HCT116 (cell line): ENCODE measurements at regions not wholly inside any gene's neighbourhood (a gene's known extent, or its start where the extent isn't known, plus 50 kb on each side); places are given as distances from the start of the nearest gene placed in this dataset.

Experiments used
- ATAC-seq: fragments of 200-7000 bp; cut with Tn5 transposase; 2 replicates; pipeline ENCODE4 v1.9.1; 2020; ENCODE audit warnings: mild to moderate bottlenecking, moderate library complexity
- BruUV-seq: library from RNA; stranded (reverse); fragments of 400-500 nt; replicated peaks from 2 replicates; lab custom pipeline; 2021; lab: Mats Ljungman, UMichigan
- CTCF ChIA-PET: fragments of 300-600 bp; sonication (Branson Sonifier 250); formaldehyde crosslinking; loops from one replicate; lab custom pipeline; 2021; ENCODE audit warnings: antibody characterized with exemption; lab: Charles Lee
- POLR2A ChIA-PET: fragments of 300-600, 350-600 bp; sonication (Branson Sonifier 250); formaldehyde crosslinking; loops from one replicate; lab custom pipeline; 2021; ENCODE audit warnings: antibody characterized with exemption; lab: Charles Lee
- RAD21 ChIA-PET, 2 experiments: fragments of 300-600 bp; sonication (Branson Sonifier 250); formaldehyde crosslinking; loops; one replicate each; lab custom pipeline; 2023; ENCODE audit warnings: low total read pairs in 2 of 2; ENCODE audit not compliant: uncharacterized antibody in 2 of 2, unreplicated experiment in 2 of 2, low non-redundant PET in 1 of 2; lab: Charles Lee
- DNase-seq: peaks from one replicate; pipeline ENCODE4 v3.0.0-alpha.2; 2010; ENCODE audit warnings: low read depth, low spot score
- H2AFZ ChIP-seq: fragments of 200-600 bp; shearing (Covaris generic), sonication (generic); 2 replicates; pipeline ENCODE4 v1.6.1; 2017; ENCODE audit warnings: low read depth, mixed run types, mixed read lengths, antibody characterized with exemption, low read length; ENCODE audit not compliant: poor library complexity, severe bottlenecking
- H3K27ac ChIP-seq: 2 replicates; pipeline ENCODE4 v1.5.1; 2012; ENCODE audit warnings: low read depth, low read length
- H3K27me3 ChIP-seq: fragments of 200-600 bp; sonication (generic); 2 replicates; pipeline ENCODE4 v1.6.1; 2016; ENCODE audit warnings: mixed run types, low read length, mixed read lengths; ENCODE audit not compliant: insufficient read depth
- H3K36me3 ChIP-seq, 2 experiments: fragments of 200-500 bp in 1 of 2; fragments of 200-600 bp in 1 of 2; sonication (Bioruptor generic) in 1 of 2; sonication (generic) in 1 of 2; 2 replicates each; pipeline versions ENCODE4 v1.5.1 to v1.6.1; 2014 to 2016; ENCODE audit warnings: low read length in 2 of 2, inconsistent platforms in 1 of 2, mixed read lengths in 1 of 2, mixed run types in 1 of 2; ENCODE audit not compliant: insufficient read depth in 2 of 2, control insufficient read depth in 1 of 2
- H3K4me1 ChIP-seq, 2 experiments: fragments of 200-600 bp in 1 of 2; sonication (generic) in 1 of 2; 2 replicates each; pipeline versions ENCODE4 v1.5.1 to v1.6.1; 2012 to 2017; ENCODE audit warnings: low read length in 2 of 2, inconsistent platforms in 1 of 2, mild to moderate bottlenecking in 1 of 2, mixed read lengths in 1 of 2, mixed run types in 1 of 2, moderate library complexity in 1 of 2; ENCODE audit not compliant: insufficient read depth in 2 of 2, control insufficient read depth in 1 of 2
- H3K4me2 ChIP-seq: fragments of 200-600 bp; sonication (generic); 2 replicates; pipeline ENCODE4 v1.6.1; 2017; ENCODE audit warnings: mixed run types, low read length, mixed read lengths
- H3K4me3 ChIP-seq, 2 experiments: fragments of 200-600 bp in 1 of 2; sonication (generic) in 1 of 2; replicated peaks in 1 of 2; 2 replicates each; pipeline ENCODE4 v1.5.1; 2011 to 2016; ENCODE audit warnings: low read length in 2 of 2, control low read depth in 1 of 2, low read depth in 1 of 2, mild to moderate bottlenecking in 1 of 2, mixed read lengths in 1 of 2, mixed run types in 1 of 2
- H3K79me2 ChIP-seq: fragments of 200-600 bp; sonication (generic); 2 replicates; pipeline ENCODE4 v1.6.1; 2017; ENCODE audit warnings: mild to moderate bottlenecking, mixed run types, low read length, moderate library complexity, mixed read lengths; ENCODE audit not compliant: insufficient read depth
- H3K9ac ChIP-seq: fragments of 200-600 bp; sonication (generic); 2 replicates; pipeline ENCODE4 v1.6.1; 2016; ENCODE audit warnings: low read length, mixed read lengths
- H3K9me2 ChIP-seq: fragments of 200-600 bp; sonication (generic), shearing (Covaris generic); 2 replicates; pipeline ENCODE4 v1.6.1; 2017; ENCODE audit warnings: mixed run types, mild to moderate bottlenecking, moderate library complexity; ENCODE audit not compliant: insufficient read depth
- H3K9me3 ChIP-seq, 2 experiments: fragments of 200-500 bp in 1 of 2; fragments of 200-600 bp in 1 of 2; sonication (Bioruptor generic) in 1 of 2; sonication (generic) in 1 of 2; 2 replicates each; pipeline ENCODE4 v1.6.1; 2014 to 2017; ENCODE audit warnings: low read length in 2 of 2, mixed read lengths in 2 of 2, inconsistent platforms in 1 of 2, low read depth in 1 of 2, mild to moderate bottlenecking in 1 of 2, mixed run types in 1 of 2, moderate library complexity in 1 of 2; ENCODE audit not compliant: control insufficient read depth in 1 of 2, insufficient read depth in 1 of 2
- H4K20me1 ChIP-seq: fragments of 200-600 bp; sonication (generic), shearing (Covaris generic); 2 replicates; pipeline ENCODE4 v1.6.1; 2017; ENCODE audit warnings: mixed run types, mild to moderate bottlenecking, moderate library complexity; ENCODE audit not compliant: insufficient read depth
- CBX3 ChIP-seq: IDR thresholded peaks from 2 replicates; pipeline ENCODE4 v1.6.1; 2012; ENCODE audit warnings: low read depth
- CEBPB ChIP-seq: IDR thresholded peaks from 2 replicates; pipeline ENCODE4 v1.6.1; 2012; ENCODE audit warnings: low read depth
- EGR1 ChIP-seq: IDR thresholded peaks from 2 replicates; pipeline ENCODE4 v1.6.1; 2012; ENCODE audit warnings: low read depth
- ELF1 ChIP-seq: IDR thresholded peaks from 2 replicates; pipeline ENCODE4 v1.6.1; 2012; ENCODE audit warnings: low read depth, borderline replicate concordance
- EZH2phosphoT487 ChIP-seq: fragments of 200-600 bp; IDR thresholded peaks from 2 replicates; pipeline ENCODE4 v1.6.1; 2018; ENCODE audit warnings: antibody characterized with exemption, borderline replicate concordance
- FOSL1 ChIP-seq: IDR thresholded peaks from 2 replicates; pipeline ENCODE4 v1.6.1; 2012; ENCODE audit warnings: low read depth
- JUND ChIP-seq: IDR thresholded peaks from 2 replicates; pipeline ENCODE4 v1.6.1; 2012
- POLR2AphosphoS5 ChIP-seq: IDR thresholded peaks from 2 replicates; pipeline ENCODE4 v1.6.1; 2011; ENCODE audit warnings: mild to moderate bottlenecking, low read depth, low read length, moderate library complexity
- RAD21 ChIP-seq: IDR thresholded peaks from 2 replicates; pipeline ENCODE4 v1.6.1; 2012; ENCODE audit warnings: low read depth, mild to moderate bottlenecking
- SIN3A ChIP-seq: IDR thresholded peaks from 2 replicates; pipeline ENCODE4 v1.6.1; 2012; ENCODE audit warnings: low read depth
- TCF7L2 ChIP-seq: IDR thresholded peaks from 2 replicates; pipeline ENCODE4 v1.7.0; 2011; ENCODE audit warnings: borderline replicate concordance, inconsistent platforms; ENCODE audit not compliant: insufficient read depth, insufficient read length; ENCODE audit errors: extremely low read depth
- YY1 ChIP-seq: IDR thresholded peaks from 2 replicates; pipeline ENCODE4 v1.6.1; 2011; ENCODE audit warnings: low read length, low read depth, moderate library complexity, mild to moderate bottlenecking; ENCODE audit not compliant: insufficient replicate concordance; ENCODE audit errors: extremely low read depth
- ZBTB33 ChIP-seq: IDR thresholded peaks from 2 replicates; pipeline ENCODE4 v1.6.1; 2011; ENCODE audit warnings: mild to moderate bottlenecking, low read length, moderate library complexity; ENCODE audit not compliant: insufficient replicate concordance; ENCODE audit errors: extremely low read depth
- intact Hi-C: fragments of 100-400 bp; cut with micrococcal nuclease; formaldehyde crosslinking; loops from 2 replicates; pipeline ENCODE4 v1.10.0; 2022
- TF ChIP-seq, protein P1 (sequence below): IDR thresholded peaks from 2 replicates; pipeline ENCODE4 v1.6.1; 2012; ENCODE audit warnings: low read depth
- TF ChIP-seq, protein P2 (sequence below): IDR thresholded peaks from 2 replicates; pipeline ENCODE4 v1.6.1; 2012

DNA sequence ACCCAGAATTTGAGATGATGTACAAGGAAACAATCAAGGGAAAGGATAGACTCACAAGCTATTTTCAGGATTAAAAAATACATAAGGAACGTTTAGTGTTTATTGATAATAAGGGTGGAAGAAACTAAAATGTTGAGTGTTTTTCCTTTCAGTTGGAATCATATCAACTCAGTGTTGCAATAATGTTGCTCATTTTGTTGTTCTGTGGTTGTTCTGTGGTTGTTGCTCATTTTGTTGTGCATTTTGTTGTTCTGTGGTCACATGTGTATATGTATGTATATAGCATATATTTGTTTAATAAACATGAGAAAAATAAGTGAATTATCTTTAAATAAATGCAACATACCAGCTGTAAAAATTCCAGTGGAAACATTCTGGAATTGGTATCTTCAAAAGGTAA lies 262.4 kb upstream of the SPRY2 start:
- H3K27me3 ChIP-seq: no peaks in the 10 kb centered on the region
- POLR2A ChIA-PET: no interaction called here
- RAD21 ChIA-PET: no interaction called here
- H3K9me3 ChIP-seq: no peaks in the 10 kb centered on the region
- H3K36me3 ChIP-seq: no peaks in the 10 kb centered on the region
- no peak overlapping the region for H2AFZ ChIP-seq
- H3K4me1 ChIP-seq: no peaks in the 10 kb centered on the region
- intact Hi-C loops: no loop called here
- no peaks in the 10 kb centered on the region for H3K79me2 ChIP-seq
- H3K9me2 ChIP-seq: no peaks in the 10 kb centered on the region
- H3K9ac ChIP-seq: no peak overlapping the region
- CTCF ChIA-PET: no interaction called here
- no peak overlapping the region for H3K4me2 ChIP-seq
- BruUV-seq: no TSS peak
- no peaks in the 10 kb centered on the region for H4K20me1 ChIP-seq
- DNase-seq (no peak), ATAC-seq (no peak)
- no peak overlapping the region for H3K4me3 ChIP-seq
- TF ChIP-seq FOSL1 (no peak), POLR2AphosphoS5 (no peak), RAD21 (no peak), ELF1 (no peak), TCF7L2 (no peak), ZBTB33 (no peak), CEBPB (no peak), EGR1 (no peak), YY1 (no peak), SIN3A (no peak), CBX3 (no peak), EZH2phosphoT487 (no peak), JUND (no peak)
- TF ChIP-seq, protein P1, sequence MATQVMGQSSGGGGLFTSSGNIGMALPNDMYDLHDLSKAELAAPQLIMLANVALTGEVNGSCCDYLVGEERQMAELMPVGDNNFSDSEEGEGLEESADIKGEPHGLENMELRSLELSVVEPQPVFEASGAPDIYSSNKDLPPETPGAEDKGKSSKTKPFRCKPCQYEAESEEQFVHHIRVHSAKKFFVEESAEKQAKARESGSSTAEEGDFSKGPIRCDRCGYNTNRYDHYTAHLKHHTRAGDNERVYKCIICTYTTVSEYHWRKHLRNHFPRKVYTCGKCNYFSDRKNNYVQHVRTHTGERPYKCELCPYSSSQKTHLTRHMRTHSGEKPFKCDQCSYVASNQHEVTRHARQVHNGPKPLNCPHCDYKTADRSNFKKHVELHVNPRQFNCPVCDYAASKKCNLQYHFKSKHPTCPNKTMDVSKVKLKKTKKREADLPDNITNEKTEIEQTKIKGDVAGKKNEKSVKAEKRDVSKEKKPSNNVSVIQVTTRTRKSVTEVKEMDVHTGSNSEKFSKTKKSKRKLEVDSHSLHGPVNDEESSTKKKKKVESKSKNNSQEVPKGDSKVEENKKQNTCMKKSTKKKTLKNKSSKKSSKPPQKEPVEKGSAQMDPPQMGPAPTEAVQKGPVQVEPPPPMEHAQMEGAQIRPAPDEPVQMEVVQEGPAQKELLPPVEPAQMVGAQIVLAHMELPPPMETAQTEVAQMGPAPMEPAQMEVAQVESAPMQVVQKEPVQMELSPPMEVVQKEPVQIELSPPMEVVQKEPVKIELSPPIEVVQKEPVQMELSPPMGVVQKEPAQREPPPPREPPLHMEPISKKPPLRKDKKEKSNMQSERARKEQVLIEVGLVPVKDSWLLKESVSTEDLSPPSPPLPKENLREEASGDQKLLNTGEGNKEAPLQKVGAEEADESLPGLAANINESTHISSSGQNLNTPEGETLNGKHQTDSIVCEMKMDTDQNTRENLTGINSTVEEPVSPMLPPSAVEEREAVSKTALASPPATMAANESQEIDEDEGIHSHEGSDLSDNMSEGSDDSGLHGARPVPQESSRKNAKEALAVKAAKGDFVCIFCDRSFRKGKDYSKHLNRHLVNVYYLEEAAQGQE: no peak
- TF ChIP-seq, protein P2, sequence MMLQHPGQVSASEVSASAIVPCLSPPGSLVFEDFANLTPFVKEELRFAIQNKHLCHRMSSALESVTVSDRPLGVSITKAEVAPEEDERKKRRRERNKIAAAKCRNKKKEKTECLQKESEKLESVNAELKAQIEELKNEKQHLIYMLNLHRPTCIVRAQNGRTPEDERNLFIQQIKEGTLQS: no peak
- H3K27ac ChIP-seq: no peak overlapping the region
